ENCODE measurements at regions not wholly inside any gene's neighbourhood (a gene's known extent, or its start where the extent isn't known, plus 50 kb on each side); places are given as distances from the start of the nearest gene placed in this dataset.

DNA sequence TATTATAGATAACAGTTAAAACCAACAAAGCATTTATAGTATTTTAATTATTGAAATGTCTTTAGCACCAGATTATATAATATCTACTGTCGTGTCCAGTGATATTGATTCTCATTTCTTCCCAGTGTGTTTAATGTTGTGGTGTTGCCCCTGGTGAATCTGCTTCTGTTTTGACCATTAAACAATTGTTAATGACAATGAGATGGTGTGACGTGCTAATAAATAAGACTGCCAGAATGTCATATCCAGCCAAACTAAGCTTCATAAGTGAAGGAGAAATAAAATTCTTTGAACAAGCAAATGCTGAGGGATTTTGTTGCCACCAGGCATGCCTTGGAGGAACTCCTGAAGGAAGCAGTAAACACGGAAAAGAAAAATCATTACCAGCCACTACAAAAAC, 480.0 kb upstream of the ROBO1 start:
- no peak for DNase-seq (ENCODE audit: low read depth in 4 of 4, low spot score in 3 of 4)

DNA sequence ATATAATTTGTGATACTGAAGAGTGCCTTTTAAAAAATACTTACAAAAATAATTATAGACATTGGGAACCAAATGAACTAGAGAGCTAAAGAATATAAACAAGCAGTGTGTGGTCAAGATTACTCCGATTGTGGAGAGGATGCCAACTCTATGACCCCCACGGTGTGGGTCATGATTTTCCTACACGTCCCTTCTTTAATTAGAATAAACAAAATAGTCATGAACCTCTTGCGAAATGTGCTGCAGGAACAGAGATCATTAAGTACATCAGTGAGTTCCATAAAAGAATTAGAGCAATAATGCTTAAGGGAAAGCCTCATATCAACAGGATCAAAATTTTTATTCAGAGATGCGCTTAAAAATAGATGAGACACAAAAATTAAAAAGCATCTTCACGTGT, 476.6 kb upstream of the ROBO1 start:
- DNase-seq (ENCODE audit: low read depth in 4 of 4, low spot score in 3 of 4), result no peak

DNA sequence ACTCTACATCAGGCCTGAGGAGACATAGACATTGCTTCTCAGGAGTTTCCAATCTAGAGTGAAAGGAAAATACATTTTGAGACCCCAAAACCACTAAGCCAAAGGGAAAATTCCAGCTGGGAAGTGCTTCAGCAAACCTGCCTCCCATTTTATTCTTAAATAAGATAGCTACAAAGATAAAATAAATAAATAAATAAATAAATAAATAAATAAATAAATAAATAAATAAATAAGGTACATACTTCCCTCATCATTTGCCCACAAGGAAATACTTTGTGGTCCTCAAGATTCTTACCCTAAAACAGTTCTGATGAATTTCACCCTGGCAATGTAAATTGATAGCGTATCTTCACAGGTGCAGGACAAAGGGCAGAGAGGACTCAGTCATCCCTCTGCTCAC, 474.0 kb upstream of the ROBO1 start:
- DNase-seq (ENCODE audit: low read depth in 4 of 4, low spot score in 3 of 4), result no peak

DNA sequence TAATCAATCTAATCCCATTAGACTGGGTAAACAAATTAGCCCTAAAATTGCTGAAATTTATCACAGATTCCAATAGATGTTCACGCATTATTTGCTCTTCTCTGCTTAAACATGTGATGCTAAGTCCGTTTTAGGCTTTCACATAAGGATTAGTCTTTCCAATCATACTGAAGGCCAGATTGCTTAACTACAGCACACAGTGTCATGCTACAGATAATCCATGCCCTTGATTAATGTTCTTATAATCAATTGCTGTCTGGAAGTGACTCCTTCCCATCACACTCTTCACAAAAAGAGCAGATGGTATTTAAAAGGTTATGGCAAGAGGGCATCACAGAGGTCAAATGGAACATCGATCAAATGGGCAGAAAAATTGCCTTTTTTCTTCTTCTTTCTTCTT, 471.5 kb upstream of the ROBO1 start:
- DNase-seq (ENCODE audit: low read depth in 4 of 4, low spot score in 3 of 4), result no peak

DNA sequence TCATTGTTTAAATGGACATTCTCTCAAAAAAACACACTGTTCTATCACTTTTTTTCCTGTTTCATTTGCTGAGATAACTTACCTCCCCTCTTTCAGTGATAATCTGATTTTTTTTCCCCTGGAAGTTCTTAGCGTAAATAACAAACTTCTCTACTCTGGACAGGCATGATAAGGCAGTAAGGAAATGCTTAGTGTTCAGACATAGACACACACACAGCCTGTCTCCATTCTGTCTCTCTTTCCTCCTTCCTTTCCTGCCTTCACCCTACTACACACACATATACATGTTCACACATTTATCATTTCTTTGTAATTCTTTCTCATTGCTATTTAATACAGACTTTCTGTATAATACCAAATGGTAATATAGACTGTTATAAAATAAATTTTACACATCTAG, 470.8 kb upstream of the ROBO1 start:
- no peak for DNase-seq (ENCODE audit: low read depth in 4 of 4, low spot score in 3 of 4)

DNA sequence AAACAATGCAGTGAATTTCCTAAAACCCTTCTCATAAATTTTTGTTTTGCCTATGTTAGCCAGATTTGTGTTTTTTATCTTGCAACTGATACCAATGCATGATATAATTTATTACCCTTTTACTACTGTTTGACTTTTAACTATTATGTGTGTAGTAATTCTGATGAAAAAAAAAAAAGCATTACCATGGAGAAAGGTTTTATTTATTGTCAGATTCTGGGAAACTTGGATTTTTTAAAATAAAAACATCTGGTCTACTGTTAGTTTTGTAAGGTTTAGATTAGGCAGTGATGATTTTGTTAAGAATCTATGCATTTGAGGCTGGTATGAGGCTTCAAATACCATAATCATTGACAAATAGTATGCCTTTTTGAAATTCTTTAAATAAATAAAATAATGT, 470.4 kb upstream of the ROBO1 start:
- no peak for DNase-seq (ENCODE audit: low read depth in 4 of 4, low spot score in 3 of 4)

DNA sequence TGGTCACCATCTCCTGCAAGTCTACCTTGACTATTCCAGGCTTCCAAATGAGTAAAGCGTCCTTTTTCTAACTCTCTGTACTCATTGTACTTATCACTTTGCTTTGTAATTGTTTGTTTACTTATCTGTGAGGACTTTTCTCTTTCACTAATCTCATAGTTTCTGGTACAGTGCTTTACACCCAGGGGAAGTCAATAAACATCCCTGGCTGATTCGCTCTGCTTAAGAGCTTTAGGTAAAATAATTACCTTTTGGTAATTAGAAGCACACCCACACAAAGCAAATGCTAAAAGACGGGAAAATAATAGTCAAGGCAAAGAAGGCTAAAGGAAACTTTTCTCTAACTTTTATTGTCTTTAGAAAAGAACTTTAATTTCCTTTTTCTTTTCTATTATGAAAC, 466.9 kb upstream of the ROBO1 start:
- DNase-seq (ENCODE audit: low read depth in 4 of 4, low spot score in 3 of 4), result no peak

DNA sequence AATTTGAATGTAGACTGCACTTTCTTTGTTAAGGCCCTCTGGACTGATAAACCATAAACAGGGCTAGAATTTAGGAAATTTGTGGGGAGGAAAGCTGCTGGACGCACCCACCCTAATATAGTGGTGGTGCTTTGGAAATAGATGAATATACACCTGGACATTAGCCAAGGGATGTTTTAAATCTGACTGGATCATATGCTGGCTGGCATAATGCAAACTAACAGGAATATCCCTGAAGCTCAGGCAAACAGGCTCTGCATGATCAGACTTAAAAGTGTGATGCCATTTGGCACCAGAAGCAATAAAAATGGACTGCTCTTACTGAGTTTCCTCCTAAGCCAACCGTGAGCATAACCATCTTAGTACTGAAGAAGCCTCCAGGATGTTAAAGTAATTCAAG, 465.8 kb upstream of the ROBO1 start:
- no peak for DNase-seq (ENCODE audit: low read depth in 4 of 4, low spot score in 3 of 4)

DNA sequence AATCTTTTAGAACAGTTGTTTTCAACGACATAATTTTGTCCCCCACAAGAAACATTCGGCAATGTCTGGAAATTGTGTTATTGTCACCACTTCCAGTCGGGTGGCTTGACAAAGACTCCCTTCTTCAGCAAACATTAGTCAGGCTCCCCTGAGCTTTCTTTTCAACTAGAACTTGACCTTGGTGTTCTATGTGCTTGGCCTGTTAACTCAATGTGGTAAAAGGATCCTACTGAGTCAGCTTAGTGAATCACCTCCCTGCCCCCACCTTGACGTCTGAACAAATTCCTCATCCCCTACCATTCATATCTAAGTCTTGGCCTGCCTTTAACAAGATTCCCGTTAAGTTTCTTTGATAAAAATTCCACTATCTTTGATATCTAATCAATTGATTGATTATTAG, 465.0 kb upstream of the ROBO1 start:
- DNase-seq (ENCODE audit: low read depth in 4 of 4, low spot score in 3 of 4), result no peak

DNA sequence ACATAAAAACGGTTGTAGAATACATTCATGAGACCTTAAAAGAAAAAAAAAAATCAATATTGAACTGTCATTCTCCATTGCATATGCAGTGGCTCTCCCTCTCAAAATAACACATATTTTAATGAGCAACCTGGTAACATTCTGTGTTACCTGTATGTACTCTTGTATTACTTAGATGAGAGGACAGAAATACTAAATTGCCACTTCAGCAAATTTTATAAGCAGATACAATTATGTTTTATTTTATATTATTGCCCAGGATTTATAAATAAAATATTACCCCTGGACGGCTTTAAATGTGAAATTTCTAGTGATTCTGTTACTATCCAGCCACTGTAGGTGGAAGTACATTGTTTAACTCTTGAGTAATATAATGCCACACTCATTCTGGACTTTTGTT, 463.2 kb upstream of the ROBO1 start:
- DNase-seq (ENCODE audit: low read depth in 4 of 4, low spot score in 3 of 4), result no peak

DNA sequence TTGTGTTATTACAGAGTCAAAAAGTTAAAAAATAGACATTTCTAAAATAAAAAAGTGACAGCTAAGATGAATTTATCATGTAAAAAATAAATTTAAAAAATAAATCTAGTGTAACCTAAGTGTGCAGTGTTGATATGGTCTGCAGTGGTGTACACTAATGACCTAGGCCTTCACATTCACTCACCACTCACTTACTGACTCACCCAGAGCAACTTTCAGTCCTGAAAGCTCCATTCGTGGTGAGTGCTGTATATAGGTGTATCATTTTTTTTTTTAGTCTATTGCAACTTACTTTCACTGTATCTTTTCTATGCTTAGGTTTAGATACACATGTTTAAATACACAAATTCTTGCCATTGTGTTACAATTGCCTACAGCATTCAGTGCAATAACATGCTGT, 459.4 kb upstream of the ROBO1 start:
- DNase-seq (ENCODE audit: low read depth in 4 of 4, low spot score in 3 of 4), result no peak

DNA sequence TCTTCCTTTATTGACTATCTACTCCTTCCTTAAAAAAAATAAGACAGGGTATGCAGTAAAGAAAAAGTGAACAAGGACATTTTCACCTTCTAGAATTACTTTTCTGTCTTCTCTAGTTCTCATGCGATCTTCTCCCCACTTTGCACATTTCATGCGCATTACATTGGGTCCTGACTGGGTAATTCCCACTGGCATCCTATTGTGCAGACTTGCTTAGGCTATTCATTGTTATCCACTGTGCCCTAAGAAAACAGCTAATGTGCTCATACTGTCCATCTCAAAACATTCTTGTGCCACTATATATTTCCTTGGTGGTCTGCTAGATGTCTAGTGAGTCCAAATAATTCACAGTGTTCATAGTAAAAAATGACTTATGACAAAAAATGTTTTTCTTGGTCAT, 447.4 kb upstream of the ROBO1 start:
- no peak for DNase-seq (ENCODE audit: low read depth in 4 of 4, low spot score in 3 of 4)

DNA sequence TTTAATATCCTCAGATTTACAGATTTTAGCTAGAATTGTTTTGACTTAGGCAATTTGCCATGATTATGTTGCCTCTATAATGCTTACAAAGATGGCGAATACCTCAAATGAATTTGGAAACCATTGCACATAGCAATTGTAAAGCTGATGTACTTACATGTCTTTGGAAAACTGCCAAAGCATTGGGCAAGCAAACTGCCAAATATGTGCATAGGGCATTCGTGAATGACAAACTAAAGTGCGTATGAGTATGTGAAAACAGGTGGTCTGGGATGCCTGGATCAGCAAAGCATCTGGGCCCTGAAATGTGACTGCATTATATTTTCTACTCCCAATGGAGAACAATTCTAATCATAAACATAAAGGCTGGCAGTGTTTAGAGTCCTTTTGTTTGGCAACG, 445.3 kb upstream of the ROBO1 start:
- DNase-seq (ENCODE audit: low read depth in 4 of 4, low spot score in 3 of 4), result no peak

DNA sequence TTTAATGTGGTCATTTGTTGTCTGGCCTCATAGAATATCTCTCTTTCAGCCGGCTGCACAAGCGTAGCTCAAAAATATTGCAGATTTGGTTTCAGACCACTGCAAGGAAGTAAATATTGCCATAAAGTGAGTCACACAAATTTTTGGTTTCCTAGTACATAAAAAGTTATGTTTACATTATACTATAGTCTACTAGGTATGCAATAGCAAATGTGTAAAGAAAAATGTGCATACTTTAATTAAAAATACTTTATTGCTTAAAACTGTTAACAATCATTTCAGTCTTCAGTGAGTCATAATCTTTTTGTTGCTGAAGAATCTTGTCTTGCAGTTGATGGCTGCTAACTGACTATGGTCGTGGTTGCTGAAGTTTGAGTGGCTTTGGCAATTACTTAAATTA, 425.1 kb upstream of the ROBO1 start:
- DNase-seq (ENCODE audit: low read depth in 4 of 4, low spot score in 3 of 4), result no peak

DNA sequence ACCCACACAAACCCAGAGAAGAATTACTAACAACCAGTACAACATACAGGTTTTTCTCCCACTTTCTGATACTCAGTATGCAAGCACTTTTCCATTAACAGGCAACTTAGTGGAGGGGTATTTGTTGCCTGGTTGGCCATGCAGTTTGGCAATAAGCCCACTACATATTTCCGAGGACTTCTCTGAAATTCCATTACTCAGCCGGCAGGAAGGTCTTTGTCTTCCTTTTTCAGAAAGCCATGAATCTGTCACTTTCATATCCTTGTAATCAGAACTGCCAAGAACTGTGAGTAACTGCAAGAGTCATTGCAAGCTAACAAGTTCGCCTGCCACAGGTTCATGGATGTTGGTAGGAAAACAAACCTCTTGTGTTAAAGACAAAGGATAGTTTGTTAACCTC, 422.3 kb upstream of the ROBO1 start:
- no peak for DNase-seq (ENCODE audit: low read depth in 4 of 4, low spot score in 3 of 4)

DNA sequence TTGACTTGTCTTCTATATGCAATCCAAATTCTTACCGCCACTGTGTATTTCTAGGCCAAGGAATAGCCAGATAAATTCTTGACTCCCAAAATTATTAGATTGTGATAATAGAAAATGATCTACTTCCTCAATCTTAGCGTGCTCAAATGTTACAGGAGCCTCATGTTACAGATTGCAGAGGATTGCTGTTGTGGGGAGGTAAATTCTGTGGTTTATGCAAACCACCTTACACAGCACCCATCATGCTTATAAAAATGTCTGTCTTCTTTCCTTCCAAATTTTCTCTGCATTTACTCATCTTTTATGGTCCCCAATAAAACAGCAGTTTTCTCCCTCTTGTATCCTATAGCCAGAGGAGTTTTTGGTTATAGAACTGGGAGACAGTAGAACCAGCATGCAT, 420.2 kb upstream of the ROBO1 start:
- DNase-seq (ENCODE audit: low read depth in 4 of 4, low spot score in 3 of 4), result no peak

DNA sequence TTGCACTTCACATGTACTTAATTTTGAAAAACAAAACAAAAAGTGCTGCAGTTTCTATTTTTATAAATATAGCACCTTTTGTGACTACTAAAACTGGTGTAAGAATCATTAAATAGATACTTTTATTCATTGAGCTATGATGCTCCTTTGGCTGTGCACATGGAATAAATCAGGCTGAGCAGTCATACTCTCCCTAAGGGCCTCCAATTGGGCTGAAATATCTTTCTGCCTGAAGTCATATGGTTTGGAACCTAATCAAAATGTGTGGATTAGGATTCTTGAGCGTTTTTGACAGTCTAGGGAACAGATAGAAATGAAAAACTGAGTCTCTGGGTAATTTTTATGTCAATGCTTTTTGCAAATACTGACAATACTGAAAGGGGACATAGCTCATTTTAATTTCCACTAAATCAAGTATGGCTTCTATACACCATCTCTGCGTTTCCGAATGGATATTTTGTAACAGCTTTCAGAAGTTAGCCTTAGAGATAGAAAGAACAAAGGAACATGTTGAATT, 392.2 kb upstream of the ROBO1 start:
- no peak for DNase-seq (ENCODE audit: low read depth in 4 of 4, low spot score in 3 of 4)

DNA sequence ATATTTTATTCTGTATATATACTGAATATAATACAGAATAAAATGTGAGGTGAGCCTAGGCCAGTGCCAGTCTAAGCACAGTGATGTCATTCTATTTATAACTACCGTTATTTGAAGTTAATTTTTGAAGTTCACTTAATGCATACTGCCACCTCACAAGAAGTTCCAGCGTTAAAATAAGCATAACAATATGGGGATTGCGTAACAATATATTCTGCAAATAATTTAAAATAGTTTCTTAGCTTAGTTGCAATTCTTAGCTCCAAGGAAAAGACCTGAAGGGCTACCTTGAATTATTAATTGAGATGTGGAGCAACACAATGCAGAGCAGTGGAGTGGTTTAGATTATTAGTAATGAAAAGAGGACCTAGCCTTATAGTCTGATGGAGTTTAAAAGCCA, 390.5 kb upstream of the ROBO1 start:
- no peak for DNase-seq (ENCODE audit: low read depth in 4 of 4, low spot score in 3 of 4)

DNA sequence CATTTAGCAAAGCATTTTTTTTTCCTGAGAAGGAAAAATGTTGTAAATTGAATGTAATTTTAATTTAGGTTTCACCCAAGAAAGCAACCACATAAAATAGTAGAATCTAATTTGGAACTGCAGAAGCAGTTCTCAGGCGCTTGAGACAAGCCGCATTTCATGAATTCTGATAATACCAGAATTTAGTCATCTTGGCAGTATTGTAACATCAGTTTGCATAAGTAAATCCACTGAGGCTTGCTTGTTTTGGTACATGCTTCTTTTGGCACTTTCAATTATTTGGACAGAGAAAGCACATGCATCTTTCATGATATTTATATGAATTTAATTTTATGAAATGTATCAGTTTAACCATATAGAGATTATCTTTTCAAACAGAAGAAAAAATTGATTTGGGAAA, 389.7 kb upstream of the ROBO1 start:
- no peak for DNase-seq (ENCODE audit: low read depth in 4 of 4, low spot score in 3 of 4)

DNA sequence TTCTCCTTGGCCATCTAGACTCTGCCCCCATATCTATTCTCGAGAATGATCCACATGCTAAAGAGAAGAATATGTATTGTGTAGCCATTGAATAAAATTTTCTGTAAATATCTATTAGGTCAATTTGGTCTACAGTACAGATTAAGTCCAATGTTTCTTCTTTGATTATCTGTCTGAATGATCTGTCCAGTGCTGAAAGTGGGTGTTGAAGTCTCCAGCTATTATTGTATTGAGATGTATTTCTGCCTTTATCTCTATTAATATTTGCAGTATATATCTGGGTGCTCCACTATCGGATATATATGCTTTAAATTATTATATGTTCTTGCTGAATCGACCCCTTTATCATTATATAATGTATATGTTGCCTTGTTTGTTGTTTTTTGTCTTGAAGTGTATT, 384.9 kb upstream of the ROBO1 start:
- DNase-seq (ENCODE audit: low read depth in 4 of 4, low spot score in 3 of 4), result no peak

DNA sequence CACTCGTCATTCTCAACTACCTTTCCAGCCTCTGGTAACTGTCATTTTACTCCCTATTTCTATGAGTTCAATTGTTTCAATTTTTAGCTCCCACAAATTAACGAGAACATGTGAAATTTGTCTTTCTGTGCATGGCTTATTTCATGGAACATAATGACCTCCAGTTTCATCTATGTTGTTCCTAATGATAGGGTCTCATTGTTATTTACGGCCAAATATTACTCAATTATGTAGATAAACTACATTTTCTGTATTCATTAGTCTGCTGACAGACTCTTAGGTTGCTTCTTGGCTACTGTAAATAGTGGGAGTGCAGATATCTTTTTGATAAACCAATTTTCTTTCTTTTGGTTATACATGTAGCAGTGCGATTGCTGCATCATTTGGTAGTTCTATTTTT, 374.9 kb upstream of the ROBO1 start:
- DNase-seq (ENCODE audit: low read depth in 4 of 4, low spot score in 3 of 4), result no peak

DNA sequence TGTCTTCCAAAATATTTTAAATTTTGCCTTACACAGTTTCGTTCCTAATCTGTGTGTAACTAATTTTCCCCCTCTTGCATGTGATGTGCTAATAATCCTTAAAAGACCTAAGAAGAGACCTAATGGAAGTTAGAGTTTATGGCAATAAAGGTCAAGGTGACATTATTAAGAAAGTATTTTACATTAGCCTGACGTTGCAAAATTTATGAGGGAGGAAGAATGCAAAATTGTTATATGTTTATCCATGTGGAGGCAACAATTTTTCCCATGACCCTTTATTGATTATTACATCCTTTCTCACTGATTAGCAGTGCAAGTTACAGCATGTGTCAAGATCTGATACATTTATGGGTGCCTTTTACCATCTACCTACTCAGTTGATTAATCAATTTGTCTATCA, 373.8 kb upstream of the ROBO1 start:
- no peak for DNase-seq (ENCODE audit: low read depth in 4 of 4, low spot score in 3 of 4)

DNA sequence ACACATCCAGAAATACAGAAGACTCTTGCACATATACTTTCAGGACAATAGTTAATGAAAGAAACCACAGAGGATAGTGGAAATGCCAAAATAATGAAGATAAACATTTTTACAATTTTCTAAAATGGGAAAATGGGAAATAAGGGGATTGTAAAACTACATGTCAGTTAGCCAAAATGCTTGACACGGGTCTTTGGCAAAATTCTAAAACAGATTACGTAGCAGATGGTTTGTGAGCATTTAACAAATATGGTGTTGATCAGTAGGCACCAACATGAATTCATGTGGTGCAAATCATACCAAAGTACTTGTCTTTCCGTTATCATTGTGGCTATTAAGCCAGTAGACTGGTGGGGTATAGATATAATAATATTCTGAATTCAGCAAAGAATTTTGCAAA, 348.5 kb upstream of the ROBO1 start:
- DNase-seq (ENCODE audit: low read depth in 4 of 4, low spot score in 3 of 4), result no peak

DNA sequence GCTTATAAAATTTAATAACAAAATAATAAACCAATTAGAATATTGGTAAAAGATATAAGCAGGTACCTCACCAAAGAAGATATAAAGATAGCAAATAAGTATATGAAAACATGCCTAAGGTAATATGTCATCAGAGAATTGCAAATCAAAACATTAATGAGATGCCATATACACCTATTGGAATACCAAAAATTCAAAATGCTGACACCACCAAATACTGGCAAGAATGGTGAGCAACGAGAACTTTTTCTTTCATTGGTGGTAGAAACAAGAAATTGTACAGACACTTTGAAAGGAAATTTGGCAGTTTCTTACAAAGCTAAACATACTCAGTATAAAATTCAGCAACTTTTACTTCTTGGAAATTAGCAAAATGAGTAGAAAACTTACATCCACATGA, 346.9 kb upstream of the ROBO1 start:
- no peak for DNase-seq (ENCODE audit: low read depth in 4 of 4, low spot score in 3 of 4)

Data from left renal pelvis (tissue), 4 donors.